ENCODE measurements at regions not wholly inside any gene's neighbourhood (a gene's known extent, or its start where the extent isn't known, plus 50 kb on each side); places are given as distances from the start of the nearest gene placed in this dataset.

DNA sequence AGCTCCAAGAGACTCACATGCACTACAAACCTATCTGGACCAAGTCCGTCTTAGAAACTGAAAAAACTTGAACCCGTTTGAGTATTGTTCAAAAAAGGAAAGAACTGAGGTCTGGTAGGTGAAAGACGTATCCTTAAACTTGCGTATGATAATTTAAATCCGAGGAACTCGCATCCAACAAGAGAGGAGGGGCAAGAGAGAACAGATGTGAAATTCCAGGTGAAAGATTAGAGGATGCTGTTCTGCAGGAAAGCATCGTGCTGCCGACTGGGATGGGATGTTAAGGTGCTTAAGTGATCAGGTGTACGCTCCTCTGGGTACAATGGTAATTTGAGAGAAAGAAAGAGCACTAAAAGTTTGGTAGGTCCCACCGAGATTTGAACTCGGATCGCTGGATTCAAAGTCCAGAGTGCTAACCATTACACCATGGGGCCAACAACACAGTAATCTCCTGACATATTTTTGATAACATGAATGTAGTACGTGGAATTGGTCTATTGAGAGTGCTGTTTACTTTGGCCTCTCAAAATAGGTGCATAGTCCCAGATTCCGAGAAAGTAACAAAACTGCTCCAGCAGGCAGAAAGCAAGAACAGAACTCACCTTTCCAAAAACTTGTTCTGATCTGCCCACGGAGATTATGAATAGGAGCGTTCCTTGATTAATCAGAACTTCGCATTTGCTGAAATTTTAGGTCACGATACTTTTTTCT, 53.5 kb upstream of the BTN3A2 start:
- DNase-seq: peak; percentile 66
- ChIA-PET POLR2A (interaction anchor here (1.9 kb wide), 1 partner anchor 41 kb away, joined by 13 read pairs; a partner anchor contains a TSS), CTCF (interaction anchor here (1.3 kb wide), 1 partner anchor 10 kb away, joined by 3 read pairs; no protein-coding TSS in a partner anchor)
- H3K9me3 Mint-ChIP-seq: no peaks in the 10 kb centered on the region
- H3K27me3 Mint-ChIP-seq: peaks cover 7% of the 10 kb centered on the region
- peak overlapping the region; percentile 85 for H3K4me3 Mint-ChIP-seq
- peaks cover 6% of the 10 kb centered on the region for H3K36me3 Mint-ChIP-seq
- intact Hi-C loops (cut with micrococcal nuclease): loop anchor here (1.0 to 2.0 kb wide), 5 partner anchors 19 to 221 kb away; a partner anchor contains a TSS
- H3K4me1 Mint-ChIP-seq (ENCODE audit: low read depth): peaks cover 42% of the 10 kb centered on the region
- peak overlapping the region; percentile 82 for H3K27ac Mint-ChIP-seq

DNA sequence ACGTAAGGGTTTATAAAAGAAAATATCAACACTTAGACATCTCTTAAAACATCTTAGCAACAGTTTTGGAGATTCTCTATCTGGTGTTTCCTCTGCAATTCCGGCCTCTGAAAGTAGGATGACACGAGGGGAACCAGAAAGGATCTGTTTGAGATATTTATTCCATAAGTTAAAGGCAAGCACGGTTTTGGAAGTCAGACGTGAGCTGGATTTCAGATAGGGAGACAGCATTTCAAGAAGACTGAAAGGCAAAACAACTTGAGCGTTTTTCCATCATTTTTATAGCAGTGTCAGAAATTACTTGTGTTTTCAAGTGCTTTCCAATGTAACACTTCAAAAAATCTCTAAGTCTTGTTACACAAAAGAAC, 52.9 kb upstream of the BTN3A2 start:
- Mint-ChIP-seq H3K36me3 (peaks cover 6% of the 10 kb centered on the region), H3K9me3 (no peaks in the 10 kb centered on the region), H3K27ac (peak overlapping the region; percentile 82), H3K4me1 (ENCODE audit: low read depth) (peaks cover 42% of the 10 kb centered on the region), H3K27me3 (peaks cover 7% of the 10 kb centered on the region), H3K4me3 (peak overlapping the region; percentile 85)
- CTCF ChIA-PET: interaction anchor here (1.3 kb wide), 1 partner anchor 10 kb away, joined by 3 read pairs; no protein-coding TSS in a partner anchor
- intact Hi-C loops (cut with micrococcal nuclease): loop anchor here (2.0 kb wide), 4 partner anchors 19 to 221 kb away; a partner anchor contains a TSS
- POLR2A ChIA-PET: no interaction called here
- no peak for DNase-seq

DNA sequence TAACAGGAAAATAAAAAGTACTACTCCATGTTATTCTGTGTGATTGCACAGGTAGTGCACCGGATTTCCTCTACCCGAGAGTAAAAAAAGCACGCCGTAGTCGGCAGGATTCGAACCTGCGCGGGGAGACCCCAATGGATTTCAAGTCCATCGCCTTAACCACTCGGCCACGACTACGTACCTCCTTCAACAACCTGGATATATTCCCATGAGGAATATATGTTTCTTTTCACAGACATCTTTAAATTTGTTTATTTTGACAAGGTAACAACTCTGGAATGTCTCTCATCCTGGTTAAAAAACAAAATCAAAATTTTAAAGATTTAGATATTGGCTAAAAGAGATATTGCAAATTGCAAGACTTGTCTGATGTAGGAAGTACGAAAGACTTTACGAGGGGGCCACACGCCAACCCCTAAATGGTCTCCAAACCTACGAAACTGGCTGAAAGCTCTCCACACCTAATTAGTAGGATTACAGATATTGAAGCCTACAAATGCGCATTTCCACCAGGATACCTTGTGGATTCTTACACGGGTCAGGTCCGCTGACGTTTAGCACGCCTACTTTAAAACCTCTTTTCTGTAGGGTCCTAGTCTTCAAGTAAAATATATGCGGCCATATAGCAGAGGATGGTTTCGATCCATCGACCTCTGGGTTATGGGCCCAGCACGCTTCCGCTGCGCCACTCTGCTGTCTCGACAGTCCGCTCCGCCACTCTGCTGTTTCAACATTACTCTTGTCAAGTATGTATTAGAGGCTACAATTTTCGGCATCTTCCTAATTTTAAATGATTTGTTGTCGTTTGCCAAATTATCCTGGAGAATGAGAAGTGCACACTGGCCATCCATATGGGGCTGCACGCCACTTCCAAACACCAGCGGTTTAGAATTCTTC, 52.2 kb upstream of the BTN3A2 start:
- H3K27ac Mint-ChIP-seq: peak overlapping the region; percentile 82
- H3K9me3 Mint-ChIP-seq: no peaks in the 10 kb centered on the region
- CTCF ChIA-PET: interaction anchor here (1.3 kb wide), 1 partner anchor 9 kb away, joined by 3 read pairs; no protein-coding TSS in a partner anchor
- intact Hi-C loops (cut with micrococcal nuclease): loop anchor here (1.0 to 2.0 kb wide), 6 partner anchors 10 to 241 kb away; a partner anchor contains a TSS
- DNase-seq: peak; percentile 89
- peaks cover 7% of the 10 kb centered on the region for H3K27me3 Mint-ChIP-seq
- POLR2A ChIA-PET: interaction anchor here (1.1 kb wide), 1 partner anchor 10 kb away, joined by 5 read pairs; no protein-coding TSS in a partner anchor
- peaks cover 6% of the 10 kb centered on the region for H3K36me3 Mint-ChIP-seq
- peaks cover 42% of the 10 kb centered on the region for H3K4me1 Mint-ChIP-seq (ENCODE audit: low read depth)
- H3K4me3 Mint-ChIP-seq: peak overlapping the region; percentile 85
